ENCODE measurements at regions not wholly inside any gene's neighbourhood (a gene's known extent, or its start where the extent isn't known, plus 50 kb on each side); places are given as distances from the start of the nearest gene placed in this dataset.
"Not testable (repeated sequence)": the region's sequence is repeated elsewhere in the genome, so short reads cannot be mapped to it uniquely, and the experiment has no call there.

DNA sequence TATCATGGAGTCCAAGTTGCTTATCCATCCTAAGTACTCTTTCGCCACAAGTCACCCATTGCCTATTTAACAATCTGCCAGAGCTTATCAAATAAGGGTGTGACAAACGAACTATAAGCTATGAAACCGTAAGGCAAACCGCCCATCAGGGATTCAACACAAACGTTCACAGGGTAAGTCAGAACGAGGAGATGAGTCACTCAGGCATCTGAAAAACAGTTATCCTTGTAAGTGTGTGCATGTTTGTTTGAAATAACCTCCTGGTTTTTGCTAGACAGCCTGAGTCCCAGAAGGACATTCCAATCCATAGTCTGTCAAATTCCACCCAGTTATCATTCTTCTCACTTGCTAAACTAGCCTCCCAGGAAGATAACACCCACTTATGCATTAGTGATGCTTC lies 299.1 kb downstream of the PAX3 start:
- no peak overlapping the region for H3K4me3 ChIP-seq (ENCODE audit: low read depth, low read length)
- H3K27ac ChIP-seq (ENCODE audit: low read depth, low read length), result no peak overlapping the region
- H3K4me1 ChIP-seq (ENCODE audit: control insufficient read depth, insufficient read depth, low read length), result peaks cover 14% of the 10 kb centered on the region; the same call in 1 of the 2 replicates
- H3K9ac ChIP-seq (ENCODE audit: low read length), result no peak overlapping the region
- H3K9me3 ChIP-seq (ENCODE audit: control insufficient read depth, insufficient read depth, low read depth, low read length), result no peaks in the 10 kb centered on the region
- no peaks in the 10 kb centered on the region for H3K36me3 ChIP-seq (ENCODE audit: control insufficient read depth, insufficient read depth, low read length)
- no peaks in the 10 kb centered on the region for H3K27me3 ChIP-seq (ENCODE audit: control insufficient read depth, insufficient read depth, low read length)

DNA sequence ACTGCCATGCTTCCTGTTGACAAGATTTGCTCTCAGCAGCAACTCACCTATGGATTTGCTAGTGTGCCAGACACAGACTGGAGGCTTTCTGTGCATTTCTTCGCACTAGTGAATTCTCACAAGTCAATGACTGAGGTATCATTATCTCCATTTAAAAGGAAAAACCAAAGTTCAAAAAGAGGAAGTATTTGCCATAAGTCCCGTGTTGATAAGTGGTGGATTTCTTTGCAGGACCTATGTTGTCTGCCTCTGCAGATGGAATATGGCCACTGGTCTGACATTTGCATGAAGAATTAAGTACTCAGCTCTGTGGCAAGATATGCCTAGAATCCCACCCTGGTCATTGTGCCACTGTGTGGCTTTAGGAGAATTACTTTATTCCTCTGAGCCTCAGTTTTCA lies 299.6 kb downstream of the PAX3 start:
- Histone ChIP-seq H3K27me3 (ENCODE audit: control insufficient read depth, insufficient read depth, low read length) (no peaks in the 10 kb centered on the region), H3K27ac (ENCODE audit: low read depth, low read length) (no peak overlapping the region), H3K9me3 (ENCODE audit: control insufficient read depth, insufficient read depth, low read depth, low read length) (no peaks in the 10 kb centered on the region), H3K4me3 (ENCODE audit: low read depth, low read length) (no peak overlapping the region), H3K4me1 (ENCODE audit: control insufficient read depth, insufficient read depth, low read length) (peaks cover 14% of the 10 kb centered on the region; the same call in 1 of the 2 replicates), H3K36me3 (ENCODE audit: control insufficient read depth, insufficient read depth, low read length) (no peaks in the 10 kb centered on the region), H3K9ac (ENCODE audit: low read length) (no peak overlapping the region)

DNA sequence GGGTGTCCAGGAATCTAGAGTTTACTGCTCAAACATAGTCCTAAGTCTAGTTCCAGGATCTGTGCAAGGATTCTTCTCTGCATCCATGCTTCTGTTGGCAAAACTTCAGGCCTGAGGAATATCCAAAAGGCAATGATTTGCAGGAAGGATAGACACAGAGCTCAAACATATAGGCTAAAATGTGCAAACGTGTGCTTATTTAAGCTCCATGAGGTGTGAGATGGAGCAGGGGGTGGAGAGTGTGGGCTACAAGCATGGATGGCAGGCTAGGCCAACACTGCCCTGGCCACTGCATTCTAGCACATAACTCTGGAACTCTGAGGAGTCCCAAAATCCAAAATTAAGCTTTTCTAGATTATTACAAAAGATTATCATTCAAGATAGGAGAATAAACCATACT lies 301.1 kb downstream of the PAX3 start:
- H3K27me3 ChIP-seq (ENCODE audit: control insufficient read depth, insufficient read depth, low read length), result no peaks in the 10 kb centered on the region
- H3K27ac ChIP-seq (ENCODE audit: low read depth, low read length), result no peak overlapping the region
- peaks cover 14% of the 10 kb centered on the region; the same call in 1 of the 2 replicates for H3K4me1 ChIP-seq (ENCODE audit: control insufficient read depth, insufficient read depth, low read length)
- H3K4me3 ChIP-seq (ENCODE audit: low read depth, low read length), result no peak overlapping the region
- no peaks in the 10 kb centered on the region for H3K9me3 ChIP-seq (ENCODE audit: control insufficient read depth, insufficient read depth, low read depth, low read length)
- no peak overlapping the region for H3K9ac ChIP-seq (ENCODE audit: low read length)
- no peaks in the 10 kb centered on the region for H3K36me3 ChIP-seq (ENCODE audit: control insufficient read depth, insufficient read depth, low read length)

DNA sequence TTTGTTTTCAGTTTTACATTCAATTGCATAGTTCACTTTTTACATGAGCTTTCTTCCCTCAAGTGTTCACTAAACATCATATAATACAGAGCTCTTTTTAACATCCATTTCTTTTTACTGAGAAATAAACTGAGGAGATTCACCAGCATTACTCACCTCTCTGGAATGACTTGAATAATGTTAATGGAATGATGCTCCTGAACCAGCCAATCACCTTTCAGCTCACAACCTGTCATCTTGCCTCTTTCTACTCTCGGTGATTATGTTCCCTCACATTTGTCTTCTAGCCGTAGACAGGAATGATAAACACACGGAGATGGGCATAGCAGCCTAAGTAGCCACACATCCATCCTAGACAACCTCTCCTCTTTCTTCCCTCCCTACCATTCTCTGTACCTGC lies 301.7 kb downstream of the PAX3 start:
- Histone ChIP-seq H3K9me3 (ENCODE audit: control insufficient read depth, insufficient read depth, low read depth, low read length) (no peaks in the 10 kb centered on the region), H3K36me3 (ENCODE audit: control insufficient read depth, insufficient read depth, low read length) (no peaks in the 10 kb centered on the region), H3K9ac (ENCODE audit: low read length) (no peak overlapping the region), H3K27ac (ENCODE audit: low read depth, low read length) (0 out of 2 replicates have a peak overlapping the region, but pooled peaks have one; percentile 43), H3K4me3 (ENCODE audit: low read depth, low read length) (no peak overlapping the region), H3K4me1 (ENCODE audit: control insufficient read depth, insufficient read depth, low read length) (peaks cover 14% of the 10 kb centered on the region; the same call in 1 of the 2 replicates), H3K27me3 (ENCODE audit: control insufficient read depth, insufficient read depth, low read length) (no peaks in the 10 kb centered on the region)

DNA sequence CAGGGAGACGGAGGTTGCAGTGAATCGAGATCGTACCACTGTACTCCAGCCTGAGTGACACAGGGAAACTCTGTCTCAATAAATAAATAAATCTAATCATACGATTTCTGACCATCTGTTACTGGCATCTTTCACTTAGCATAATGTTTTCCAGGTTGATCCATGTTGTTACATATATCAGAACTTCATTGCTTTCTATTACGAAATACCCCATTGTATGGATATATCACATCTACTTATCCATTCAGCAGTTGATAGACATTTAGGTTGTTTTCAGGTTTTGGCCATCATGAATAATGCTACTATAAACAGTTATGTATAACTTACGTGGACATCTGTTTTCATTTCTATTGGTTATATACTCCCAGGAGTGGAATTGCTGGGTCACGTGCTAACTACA lies 303.9 kb downstream of the PAX3 start:
- Histone ChIP-seq H3K27me3 (ENCODE audit: control insufficient read depth, insufficient read depth, low read length) (no peaks in the 10 kb centered on the region), H3K9me3 (ENCODE audit: control insufficient read depth, insufficient read depth, low read depth, low read length) (no peaks in the 10 kb centered on the region), H3K27ac (ENCODE audit: low read depth, low read length) (no peak overlapping the region), H3K36me3 (ENCODE audit: control insufficient read depth, insufficient read depth, low read length) (no peaks in the 10 kb centered on the region), H3K4me1 (ENCODE audit: control insufficient read depth, insufficient read depth, low read length) (peaks cover 14% of the 10 kb centered on the region; the same call in 1 of the 2 replicates), H3K4me3 (ENCODE audit: low read depth, low read length) (no peak overlapping the region), H3K9ac (ENCODE audit: low read length) (no peak overlapping the region)

DNA sequence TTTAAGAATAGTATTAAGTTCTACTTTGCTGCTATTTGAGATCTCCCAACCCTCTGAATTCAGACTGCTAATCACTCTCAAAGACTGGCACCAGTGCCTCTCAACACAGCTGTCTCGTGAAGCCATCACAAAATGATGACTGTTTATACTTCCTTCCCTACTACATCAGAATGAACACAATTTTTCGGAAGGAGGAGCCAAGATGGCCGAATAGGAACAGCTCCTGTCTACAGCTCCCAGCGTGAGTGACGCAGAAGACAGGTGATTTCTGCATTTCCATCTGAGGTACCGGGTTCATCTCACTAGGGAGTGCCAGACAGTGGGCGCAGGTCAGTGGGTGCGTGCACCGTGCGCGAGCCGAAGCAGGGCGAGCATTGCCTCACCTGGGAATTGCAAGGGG lies 314.4 kb downstream of the PAX3 start:
- H3K27me3 ChIP-seq (ENCODE audit: control insufficient read depth, insufficient read depth, low read length); H3K36me3 ChIP-seq (ENCODE audit: control insufficient read depth, insufficient read depth, low read length); H3K27ac ChIP-seq (ENCODE audit: low read depth, low read length); H3K9ac ChIP-seq (ENCODE audit: low read length); H3K9me3 ChIP-seq (ENCODE audit: control insufficient read depth, insufficient read depth, low read depth, low read length): not testable (repeated sequence)
- Histone ChIP-seq H3K4me1 (ENCODE audit: control insufficient read depth, insufficient read depth, low read length) (peaks cover 11% of the 10 kb centered on the region), H3K4me3 (ENCODE audit: low read depth, low read length) (peak overlapping the region; percentile 32; the same call in 1 of the 2 replicates)

DNA sequence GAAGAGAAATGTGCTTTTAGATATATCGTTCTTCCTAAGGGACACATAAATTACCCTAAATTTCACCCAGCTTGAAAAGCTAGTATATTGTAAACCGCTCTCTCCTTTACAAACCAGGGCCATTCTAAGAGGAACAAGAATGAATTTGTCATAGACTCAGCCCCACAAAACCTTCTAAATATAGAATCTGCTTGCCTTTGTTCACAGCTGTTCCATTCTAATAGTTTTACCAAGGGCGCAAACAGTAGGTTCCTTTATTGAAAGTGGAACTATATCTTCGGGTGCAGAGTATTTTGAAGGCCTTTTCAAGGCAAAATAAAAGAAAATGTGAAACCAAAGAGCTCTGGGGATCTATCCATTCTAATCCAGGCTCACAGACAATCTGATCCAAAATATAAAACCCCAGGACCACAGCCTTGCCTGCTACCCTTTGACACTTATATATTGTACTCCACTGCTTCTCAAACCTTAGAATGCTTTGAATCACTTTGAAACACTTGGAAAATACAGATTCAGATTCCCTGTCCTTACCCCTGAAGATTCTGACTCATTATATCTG lies 316.8 kb downstream of the PAX3 start:
- Histone ChIP-seq H3K4me3 (ENCODE audit: low read depth, low read length) (no peak overlapping the region), H3K27ac (ENCODE audit: low read depth, low read length) (no peak overlapping the region), H3K9ac (ENCODE audit: low read length) (no peak overlapping the region), H3K27me3 (ENCODE audit: control insufficient read depth, insufficient read depth, low read length) (no peaks in the 10 kb centered on the region), H3K9me3 (ENCODE audit: control insufficient read depth, insufficient read depth, low read depth, low read length) (no peaks in the 10 kb centered on the region), H3K4me1 (ENCODE audit: control insufficient read depth, insufficient read depth, low read length) (peaks cover 11% of the 10 kb centered on the region), H3K36me3 (ENCODE audit: control insufficient read depth, insufficient read depth, low read length) (no peaks in the 10 kb centered on the region)

DNA sequence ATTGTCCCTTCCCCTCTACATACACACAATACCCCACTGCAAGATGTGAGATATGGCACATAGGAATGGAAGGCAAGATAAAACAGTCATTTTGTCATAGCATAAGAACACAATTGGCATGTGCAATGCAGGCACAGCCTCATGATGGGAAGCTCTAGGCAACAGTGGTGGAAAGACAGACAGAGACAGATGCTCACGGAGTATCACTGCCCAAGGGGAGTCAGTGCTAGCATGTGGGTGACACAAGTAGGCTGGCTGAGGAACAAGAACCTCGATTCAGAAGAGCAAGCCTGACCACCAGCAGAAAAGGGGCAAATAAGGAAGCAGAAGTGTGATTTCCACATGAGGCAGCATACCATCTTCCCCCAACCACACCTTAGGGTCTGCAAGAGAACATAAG lies 323.6 kb downstream of the PAX3 start:
- Histone ChIP-seq H3K9me3 (ENCODE audit: control insufficient read depth, insufficient read depth, low read depth, low read length) (no peaks in the 10 kb centered on the region), H3K4me1 (ENCODE audit: control insufficient read depth, insufficient read depth, low read length) (peaks cover under 1% of the 10 kb centered on the region; the same call in 1 of the 2 replicates), H3K27me3 (ENCODE audit: control insufficient read depth, insufficient read depth, low read length) (no peaks in the 10 kb centered on the region), H3K9ac (ENCODE audit: low read length) (no peak overlapping the region), H3K36me3 (ENCODE audit: control insufficient read depth, insufficient read depth, low read length) (no peaks in the 10 kb centered on the region), H3K27ac (ENCODE audit: low read depth, low read length) (no peak overlapping the region), H3K4me3 (ENCODE audit: low read depth, low read length) (no peak overlapping the region)

DNA sequence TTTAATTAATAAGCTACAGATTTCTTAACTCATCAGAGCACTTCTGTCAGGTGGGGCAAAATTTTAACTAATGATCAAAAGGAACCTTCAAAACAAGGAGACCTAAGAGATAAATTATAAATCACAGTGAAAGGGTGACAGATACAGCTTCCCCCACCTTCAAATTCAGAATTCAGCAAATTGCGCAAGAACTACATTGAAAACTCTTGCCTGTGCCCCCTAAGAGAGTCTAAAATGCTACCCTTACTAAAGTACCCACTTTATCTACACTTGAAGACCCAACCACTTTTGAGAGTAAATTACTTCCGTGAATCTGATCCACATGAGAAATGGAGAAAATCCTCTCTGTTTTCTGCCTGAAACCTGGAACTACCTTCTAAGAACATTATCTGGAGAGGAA lies 324.9 kb downstream of the PAX3 start:
- Histone ChIP-seq H3K27me3 (ENCODE audit: control insufficient read depth, insufficient read depth, low read length) (no peaks in the 10 kb centered on the region), H3K4me3 (ENCODE audit: low read depth, low read length) (no peak overlapping the region), H3K9me3 (ENCODE audit: control insufficient read depth, insufficient read depth, low read depth, low read length) (no peaks in the 10 kb centered on the region), H3K9ac (ENCODE audit: low read length) (no peak overlapping the region), H3K27ac (ENCODE audit: low read depth, low read length) (no peak overlapping the region), H3K4me1 (ENCODE audit: control insufficient read depth, insufficient read depth, low read length) (peaks cover 3% of the 10 kb centered on the region; the same call in 1 of the 2 replicates), H3K36me3 (ENCODE audit: control insufficient read depth, insufficient read depth, low read length) (no peaks in the 10 kb centered on the region)

DNA sequence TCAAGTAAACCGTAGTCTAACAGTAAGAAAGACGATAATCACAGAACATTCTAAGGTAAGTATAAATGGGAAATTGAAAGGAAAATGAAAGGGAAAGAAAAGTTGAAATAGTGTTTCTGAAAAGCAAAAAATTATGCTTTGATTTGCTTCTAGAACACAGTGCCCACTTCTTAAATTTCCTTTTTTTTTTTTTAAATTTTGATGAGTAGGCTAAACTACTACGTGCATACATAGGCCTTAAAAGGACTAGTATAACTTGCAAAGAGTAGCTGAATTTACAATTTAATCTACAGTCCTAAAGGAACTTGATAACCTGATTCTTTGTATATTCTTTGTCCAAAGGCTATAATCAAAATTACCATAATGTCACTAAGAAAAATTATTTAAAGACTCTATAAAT lies 325.3 kb downstream of the PAX3 start:
- Histone ChIP-seq H3K27ac (ENCODE audit: low read depth, low read length) (no peak overlapping the region), H3K4me3 (ENCODE audit: low read depth, low read length) (no peak overlapping the region), H3K9ac (ENCODE audit: low read length) (no peak overlapping the region), H3K9me3 (ENCODE audit: control insufficient read depth, insufficient read depth, low read depth, low read length) (no peaks in the 10 kb centered on the region), H3K27me3 (ENCODE audit: control insufficient read depth, insufficient read depth, low read length) (no peaks in the 10 kb centered on the region), H3K4me1 (ENCODE audit: control insufficient read depth, insufficient read depth, low read length) (peaks cover 3% of the 10 kb centered on the region; the same call in 1 of the 2 replicates), H3K36me3 (ENCODE audit: control insufficient read depth, insufficient read depth, low read length) (no peaks in the 10 kb centered on the region)

DNA sequence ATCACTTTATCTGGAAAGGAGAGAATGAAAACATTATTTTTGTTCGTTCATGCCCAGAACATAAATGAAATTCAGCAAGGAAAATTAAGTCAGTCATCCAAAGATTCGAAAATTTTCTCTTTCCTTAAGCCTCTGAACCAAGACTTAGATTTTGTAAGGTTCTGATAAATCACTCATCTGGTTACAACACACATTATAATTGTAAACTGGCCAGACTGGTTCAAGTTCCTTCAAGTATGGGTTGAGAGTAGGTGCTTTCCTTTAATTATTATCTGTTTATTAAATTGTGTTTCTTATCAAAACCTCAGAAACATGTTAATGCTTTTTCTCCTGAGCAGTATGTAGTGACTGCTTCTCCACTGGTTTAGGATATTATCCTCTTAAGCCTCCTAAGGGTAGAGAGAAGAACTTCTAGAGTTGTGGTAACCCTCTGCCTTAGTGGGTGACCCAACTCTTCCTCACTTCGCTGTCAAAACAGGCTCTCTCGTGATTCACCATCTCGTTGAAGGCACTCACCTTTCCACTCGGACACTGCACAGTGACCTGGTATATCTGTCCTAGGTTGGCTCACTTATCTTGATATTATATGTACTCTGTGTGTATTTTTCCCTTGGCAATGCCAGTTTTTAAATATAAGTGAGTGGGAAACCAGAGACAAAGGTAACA lies 325.9 kb downstream of the PAX3 start:
- H3K9ac ChIP-seq (ENCODE audit: low read length), result no peak overlapping the region
- peaks cover 3% of the 10 kb centered on the region; the same call in 1 of the 2 replicates for H3K4me1 ChIP-seq (ENCODE audit: control insufficient read depth, insufficient read depth, low read length)
- no peaks in the 10 kb centered on the region for H3K9me3 ChIP-seq (ENCODE audit: control insufficient read depth, insufficient read depth, low read depth, low read length)
- H3K4me3 ChIP-seq (ENCODE audit: low read depth, low read length), result no peak overlapping the region
- no peaks in the 10 kb centered on the region for H3K36me3 ChIP-seq (ENCODE audit: control insufficient read depth, insufficient read depth, low read length)
- no peaks in the 10 kb centered on the region for H3K27me3 ChIP-seq (ENCODE audit: control insufficient read depth, insufficient read depth, low read length)
- H3K27ac ChIP-seq (ENCODE audit: low read depth, low read length), result no peak overlapping the region

Measured in HUES6 (cell line).